H9 (cell line): ENCODE measurements at regions not wholly inside any gene's neighbourhood (a gene's known extent, or its start where the extent isn't known, plus 50 kb on each side); places are given as distances from the start of the nearest gene placed in this dataset.
"Not testable (repeated sequence)": the region's sequence is repeated elsewhere in the genome, so short reads cannot be mapped to it uniquely, and the experiment has no call there.

Experiments used
- DNase-seq: peaks from one replicate; pipeline ENCODE4 v3.0.0-alpha.2; 2017
- H2AFZ ChIP-seq: one replicate; pipeline ENCODE4 v1.6.1; 2013; ENCODE audit warnings: mild to moderate bottlenecking, low read length, control low read depth, moderate library complexity
- H2AK5ac ChIP-seq: 2 replicates; pipeline ENCODE4 v1.6.1; 2013; ENCODE audit warnings: low read length, control low read depth, mixed read lengths; ENCODE audit not compliant: insufficient read length
- H2BK120ac ChIP-seq: one replicate; pipeline ENCODE4 v1.6.1; 2013; ENCODE audit warnings: low read depth, mild to moderate bottlenecking, low read length, control low read depth, inconsistent platforms; ENCODE audit not compliant: poor library complexity, severe bottlenecking
- H2BK12ac ChIP-seq: 2 replicates; pipeline ENCODE4 v1.6.1; 2013; ENCODE audit warnings: low read length, control low read depth, mixed read lengths, low read depth; ENCODE audit not compliant: insufficient read length
- H2BK15ac ChIP-seq: 2 replicates; pipeline ENCODE4 v1.6.1; 2013; ENCODE audit warnings: low read depth, low read length, control low read depth
- H2BK20ac ChIP-seq: one replicate; pipeline ENCODE4 v1.6.1; 2013; ENCODE audit warnings: low read depth, mild to moderate bottlenecking, low read length, control low read depth, inconsistent platforms; ENCODE audit not compliant: poor library complexity, severe bottlenecking
- H2BK5ac ChIP-seq: 2 replicates; pipeline ENCODE4 v1.6.1; 2013; ENCODE audit warnings: low read length, control low read depth, mixed read lengths; ENCODE audit not compliant: insufficient read length
- H3K14ac ChIP-seq: 2 replicates; pipeline ENCODE4 v1.6.1; 2013; ENCODE audit warnings: low read length, control low read depth; ENCODE audit not compliant: insufficient read depth
- H3K18ac ChIP-seq: 2 replicates; pipeline ENCODE4 v1.6.1; 2013; ENCODE audit warnings: low read depth, mild to moderate bottlenecking, mixed read lengths, low read length, control low read depth; ENCODE audit not compliant: insufficient read length
- H3K23ac ChIP-seq: 2 replicates; pipeline ENCODE4 v1.6.1; 2013; ENCODE audit warnings: low read length, control low read depth, mixed read lengths, low read depth; ENCODE audit not compliant: insufficient read length
- H3K23me2 ChIP-seq: 2 replicates; pipeline ENCODE4 v1.6.1; 2013; ENCODE audit warnings: low read depth, mild to moderate bottlenecking, mixed read lengths, low read length, control low read depth; ENCODE audit not compliant: insufficient read length, poor library complexity, severe bottlenecking
- H3K27ac ChIP-seq: 2 replicates; pipeline ENCODE4 v1.5.1; 2013; ENCODE audit warnings: low read length, control low read depth, mixed read lengths, low read depth; ENCODE audit not compliant: insufficient read length
- H3K27me3 ChIP-seq: 2 replicates; pipeline ENCODE4 v1.6.1; 2013; ENCODE audit warnings: low read length, control low read depth, inconsistent platforms; ENCODE audit not compliant: insufficient read depth
- H3K4ac ChIP-seq: 2 replicates; pipeline ENCODE4 v1.6.1; 2013; ENCODE audit warnings: low read depth, mild to moderate bottlenecking, control low read depth, inconsistent platforms, low read length, moderate library complexity
- H3K4me1 ChIP-seq: 2 replicates; pipeline ENCODE4 v1.6.1; 2013; ENCODE audit warnings: low read length, control low read depth, inconsistent platforms; ENCODE audit not compliant: insufficient read depth
- H3K4me2 ChIP-seq: 2 replicates; pipeline ENCODE4 v1.6.1; 2013; ENCODE audit warnings: low read length, control low read depth, mixed read lengths; ENCODE audit not compliant: insufficient read length, insufficient read depth
- H3K56ac ChIP-seq: 2 replicates; pipeline ENCODE4 v1.6.1; 2013; ENCODE audit warnings: low read depth, mild to moderate bottlenecking, mixed read lengths, low read length, control low read depth; ENCODE audit not compliant: insufficient read length
- H3K79me1 ChIP-seq: 2 replicates; pipeline ENCODE4 v1.6.1; 2013; ENCODE audit warnings: low read depth, mild to moderate bottlenecking, moderate library complexity, low read length, control low read depth, inconsistent platforms; ENCODE audit not compliant: insufficient read depth, poor library complexity, severe bottlenecking
- H3K79me2 ChIP-seq: 2 replicates; pipeline ENCODE4 v1.6.1; 2013; ENCODE audit warnings: low read length, control low read depth, inconsistent platforms; ENCODE audit not compliant: insufficient read depth
- H3K9ac ChIP-seq: 2 replicates; pipeline ENCODE4 v1.6.1; 2013; ENCODE audit warnings: low read length, control low read depth, mixed read lengths; ENCODE audit not compliant: insufficient read length; ENCODE audit errors: extremely low read depth
- H3K9me3 ChIP-seq: one replicate; pipeline ENCODE4 v1.6.1; 2013; ENCODE audit warnings: low read depth, low read length, inconsistent platforms; ENCODE audit not compliant: control insufficient read depth
- H3T11ph ChIP-seq: one replicate; pipeline ENCODE4 v1.6.1; 2013; ENCODE audit warnings: mild to moderate bottlenecking, low read length, control low read depth, inconsistent platforms
- H4K20me1 ChIP-seq: one replicate; pipeline ENCODE4 v1.6.1; 2013; ENCODE audit not compliant: control insufficient read depth, insufficient read length, insufficient read depth
- H4K5ac ChIP-seq: 2 replicates; pipeline ENCODE4 v1.6.1; 2013; ENCODE audit warnings: low read depth, mild to moderate bottlenecking, mixed read lengths, low read length, control low read depth; ENCODE audit not compliant: insufficient read length
- H4K8ac ChIP-seq: replicated peaks from 2 replicates; pipeline ENCODE4 v1.6.1; 2013; ENCODE audit warnings: low read length, control low read depth, mixed read lengths, low read depth; ENCODE audit not compliant: insufficient read length
- H4K91ac ChIP-seq: 2 replicates; pipeline ENCODE4 v1.6.1; 2013; ENCODE audit warnings: low read depth, mild to moderate bottlenecking, moderate library complexity, mixed read lengths, low read length, control low read depth; ENCODE audit not compliant: insufficient read length
- H3K27ac Mint-ChIP-seq, 3 experiments: 2 replicates in 2 of 3; 3 replicates in 1 of 3; pipeline ENCODE4 v1.8.0; 2020 to 2021; ENCODE audit warnings: mixed read lengths in 3 of 3, mild to moderate bottlenecking in 1 of 3, moderate library complexity in 1 of 3
- H3K27me3 Mint-ChIP-seq: 2 replicates; pipeline ENCODE4 v1.8.0; 2021; ENCODE audit warnings: low read depth, mild to moderate bottlenecking, moderate library complexity, mixed read lengths
- H3K36me3 Mint-ChIP-seq, 3 experiments: 2 replicates in 2 of 3; 3 replicates in 1 of 3; pipeline ENCODE4 v1.8.0; 2020 to 2021; ENCODE audit warnings: low read depth in 3 of 3, mixed read lengths in 3 of 3; ENCODE audit not compliant: insufficient read depth in 1 of 3
- H3K4me1 Mint-ChIP-seq, 2 experiments: 2 replicates each; pipeline ENCODE4 v1.8.0; 2020; ENCODE audit warnings: mixed read lengths in 2 of 2
- H3K4me3 Mint-ChIP-seq, 2 experiments: 2 replicates in 1 of 2; 3 replicates in 1 of 2; pipeline ENCODE4 v1.8.0; 2020 to 2021; ENCODE audit warnings: mild to moderate bottlenecking in 2 of 2, mixed read lengths in 2 of 2, moderate library complexity in 1 of 2
- H3K9me3 Mint-ChIP-seq, 2 experiments: 2 replicates in 1 of 2; 3 replicates in 1 of 2; pipeline ENCODE4 v1.8.0; 2020; ENCODE audit warnings: mild to moderate bottlenecking in 2 of 2, mixed read lengths in 2 of 2, moderate library complexity in 1 of 2

DNA sequence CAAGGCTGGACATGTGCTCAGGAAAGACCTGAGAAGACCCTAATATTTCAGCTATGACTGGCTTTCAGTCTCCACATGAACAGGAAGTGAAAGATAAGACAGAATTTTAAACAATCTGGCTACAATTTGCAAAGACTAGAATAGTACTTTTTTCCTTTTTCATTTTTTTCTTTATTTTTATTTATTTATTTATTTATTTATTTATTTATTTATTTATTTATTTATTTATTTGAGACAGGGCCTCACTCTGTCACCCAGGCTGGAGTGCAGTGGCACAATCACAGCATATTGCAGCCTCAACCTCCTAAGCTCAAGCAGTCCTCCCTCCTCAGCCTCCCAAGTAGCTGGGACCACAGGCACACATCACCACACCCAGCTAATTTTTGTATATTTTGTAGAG, 61.1 kb upstream of the PHF6 start:
- H4K5ac ChIP-seq, H3K4me2 ChIP-seq, H2BK5ac ChIP-seq, H3K4me3 Mint-ChIP-seq, H3K18ac ChIP-seq, H3K56ac ChIP-seq, H3K14ac ChIP-seq, H4K8ac ChIP-seq, H3K23ac ChIP-seq, H3K27me3 Mint-ChIP-seq, DNase-seq, H2BK12ac ChIP-seq, H3K4me1 Mint-ChIP-seq, H2BK20ac ChIP-seq, H3K27ac Mint-ChIP-seq, H3K36me3 Mint-ChIP-seq, H4K20me1 ChIP-seq, H3K27me3 ChIP-seq, H4K91ac ChIP-seq, H3K23me2 ChIP-seq, H2AFZ ChIP-seq, H2AK5ac ChIP-seq, H3K4me1 ChIP-seq, H2BK120ac ChIP-seq, H3K9ac ChIP-seq, H3K27ac ChIP-seq, H3K79me2 ChIP-seq, H3K9me3 ChIP-seq, H2BK15ac ChIP-seq, H3T11ph ChIP-seq, H3K4ac ChIP-seq, H3K79me1 ChIP-seq: not testable (repeated sequence)
- H3K9me3 Mint-ChIP-seq = peaks cover 25 to 63% of the 10 kb centered on the region in 2 experiments
